CD8-positive, alpha-beta memory T cell (primary cell): ENCODE measurements at regions not wholly inside any gene's neighbourhood (a gene's known extent, or its start where the extent isn't known, plus 50 kb on each side); places are given as distances from the start of the nearest gene placed in this dataset.

Source experiments
- CTCF ChIA-PET: fragments of 350-600 bp; sonication (Branson Sonifier 250); formaldehyde crosslinking; loops from one replicate; lab custom pipeline; 2021; ENCODE audit warnings: antibody characterized with exemption; lab: Charles Lee
- POLR2A ChIA-PET: fragments of 350-600 bp; sonication (Branson Sonifier 250); formaldehyde crosslinking; loops from one replicate; lab custom pipeline; 2021; ENCODE audit warnings: antibody characterized with exemption; lab: Charles Lee
- DNase-seq, 5 donors: peaks; one replicate each; pipeline versions ENCODE4 v3.0.0 to v3.0.0-alpha.2; 2020 to 2022; ENCODE audit warnings: mixed read lengths in 1 of 5
- H3K27ac ChIP-seq: one replicate; pipeline ENCODE4 v1.7.0; 2013; ENCODE audit warnings: low read depth, mild to moderate bottlenecking, low read length, moderate library complexity
- H3K27me3 ChIP-seq: 2 replicates; pipeline ENCODE4 v1.7.0; 2013; ENCODE audit warnings: low read length, mild to moderate bottlenecking; ENCODE audit not compliant: insufficient read depth, poor library complexity, severe bottlenecking
- H3K36me3 ChIP-seq: 2 replicates; pipeline ENCODE4 v1.7.0; 2013; ENCODE audit warnings: mild to moderate bottlenecking, low read length, moderate library complexity; ENCODE audit not compliant: insufficient read depth
- H3K4me1 ChIP-seq: 2 replicates; pipeline ENCODE4 v1.7.0; 2013; ENCODE audit warnings: mild to moderate bottlenecking, low read length, moderate library complexity; ENCODE audit not compliant: insufficient read depth
- H3K4me3 ChIP-seq: 2 replicates; pipeline ENCODE4 v1.7.0; 2013; ENCODE audit warnings: mild to moderate bottlenecking, low read length
- H3K9me3 ChIP-seq: 2 replicates; pipeline ENCODE4 v1.7.0; 2013; ENCODE audit warnings: mild to moderate bottlenecking, low read length
- H3K27ac Mint-ChIP-seq, 8 donors: one replicate each; pipeline ENCODE4 v1.8.0; 2020 to 2021; ENCODE audit warnings: mixed read lengths in 8 of 8, mild to moderate bottlenecking in 6 of 8, inconsistent platforms in 3 of 8, moderate library complexity in 3 of 8
- H3K27me3 Mint-ChIP-seq, 2 donors: one replicate each; pipeline ENCODE4 v1.8.0; 2020 to 2021; ENCODE audit warnings: mixed read lengths in 2 of 2, mild to moderate bottlenecking in 1 of 2, moderate library complexity in 1 of 2
- H3K36me3 Mint-ChIP-seq, 3 donors: one replicate each; pipeline ENCODE4 v1.8.0; 2020 to 2021; ENCODE audit warnings: mixed read lengths in 3 of 3, inconsistent platforms in 1 of 3, mild to moderate bottlenecking in 1 of 3
- H3K4me1 Mint-ChIP-seq, 3 donors: one replicate each; pipeline ENCODE4 v1.8.0; 2020 to 2021; ENCODE audit warnings: mixed read lengths in 3 of 3, inconsistent platforms in 1 of 3, mild to moderate bottlenecking in 1 of 3
- H3K4me3 Mint-ChIP-seq, 7 donors: one replicate each; pipeline ENCODE4 v1.8.0; 2020 to 2021; ENCODE audit warnings: mixed read lengths in 7 of 7, mild to moderate bottlenecking in 6 of 7, moderate library complexity in 4 of 7, inconsistent platforms in 2 of 7
- H3K9me3 Mint-ChIP-seq, 5 donors: one replicate each; pipeline ENCODE4 v1.8.0; 2020 to 2022; ENCODE audit warnings: mixed read lengths in 5 of 5, mild to moderate bottlenecking in 3 of 5, moderate library complexity in 2 of 5, inconsistent platforms in 1 of 5

DNA sequence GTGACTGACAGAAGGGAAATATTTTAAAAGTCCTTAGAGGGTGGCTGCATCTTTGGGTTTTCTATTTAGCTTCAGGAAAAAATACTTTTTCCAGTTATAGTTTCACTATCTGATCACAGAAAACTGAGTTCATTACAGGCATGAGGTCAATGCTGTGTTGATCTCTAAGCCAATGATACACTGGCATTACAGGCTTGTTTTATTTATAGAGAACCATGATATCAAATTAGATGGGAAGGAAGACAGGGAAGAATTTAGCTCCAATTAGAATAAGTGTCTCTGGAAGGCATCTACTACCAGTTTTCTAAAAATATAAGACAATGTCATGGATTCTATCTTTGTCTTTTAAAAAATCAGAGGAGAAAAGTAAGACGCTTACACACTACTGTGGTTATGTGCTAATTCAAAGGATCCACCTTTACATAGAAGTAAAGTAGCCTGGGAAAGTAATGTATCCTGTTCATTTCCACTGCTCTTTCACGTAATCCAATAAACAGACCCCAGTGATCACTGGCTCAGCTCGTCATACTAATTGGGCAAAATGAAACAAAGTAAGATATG lies 344.5 kb upstream of the PPARGC1A start:
- no peaks in the 10 kb centered on the region for H3K36me3 Mint-ChIP-seq

DNA sequence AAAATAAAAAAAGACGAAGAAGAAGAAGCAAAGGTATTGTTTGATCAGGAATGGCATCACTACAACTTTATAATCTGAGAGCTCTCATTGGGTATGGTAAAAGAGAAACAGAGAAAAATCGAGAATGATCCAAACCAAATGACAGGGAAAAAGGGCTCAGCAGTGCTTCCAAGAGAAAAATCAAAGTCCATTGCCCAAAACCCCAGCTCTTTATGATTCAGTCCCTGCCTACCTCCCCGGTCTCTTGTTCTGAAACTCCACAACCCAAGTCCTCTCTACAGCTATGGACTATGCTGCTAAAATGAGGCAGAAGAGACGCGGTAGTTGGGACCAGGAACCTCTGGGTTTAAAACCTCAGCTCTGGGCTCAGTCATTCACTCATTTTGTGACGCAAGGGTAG lies 341.1 kb upstream of the PPARGC1A start:
- H3K27ac Mint-ChIP-seq = no peak overlapping the region
- Histone ChIP-seq H3K36me3 (no peaks in the 10 kb centered on the region), H3K4me1 (no peaks in the 10 kb centered on the region), H3K27me3 (no peaks in the 10 kb centered on the region), H3K4me3 (no peak overlapping the region), H3K9me3 (no peaks in the 10 kb centered on the region), H3K27ac (no peak overlapping the region)
- no peak overlapping the region for H3K4me3 Mint-ChIP-seq
- H3K9me3 Mint-ChIP-seq = peaks cover 0 to 10% (median 7%) of the 10 kb centered on the region in 5 donors
- no peaks in the 10 kb centered on the region for H3K36me3 Mint-ChIP-seq
- ChIA-PET CTCF (no interaction called here), POLR2A (no interaction called here)
- DNase-seq = no peak
- H3K27me3 Mint-ChIP-seq = peaks cover 0 to 9% of the 10 kb centered on the region in 2 donors
- H3K4me1 Mint-ChIP-seq = no peaks in the 10 kb centered on the region

More for the DNA sequence above, 344.5 kb upstream of the PPARGC1A start:
- Histone ChIP-seq H3K4me3 (no peak overlapping the region), H3K4me1 (no peaks in the 10 kb centered on the region), H3K36me3 (no peaks in the 10 kb centered on the region), H3K27ac (no peak overlapping the region), H3K9me3 (no peaks in the 10 kb centered on the region), H3K27me3 (no peaks in the 10 kb centered on the region)
- peaks cover 0 to 9% of the 10 kb centered on the region in 2 donors for H3K27me3 Mint-ChIP-seq
- H3K4me1 Mint-ChIP-seq = no peaks in the 10 kb centered on the region
- POLR2A ChIA-PET = no interaction called here
- CTCF ChIA-PET = no interaction called here
- peaks cover 0 to 6% (median 5%) of the 10 kb centered on the region in 5 donors for H3K9me3 Mint-ChIP-seq
- no peak overlapping the region for H3K4me3 Mint-ChIP-seq
- no peak overlapping the region for H3K27ac Mint-ChIP-seq
- no peak for DNase-seq

- H3K27me3 Mint-ChIP-seq = peaks cover 0 to 10% of the 10 kb centered on the region in 2 donors
Observed at GRCh38 chr4:24229978-24230377, 340.1 kb upstream of the PPARGC1A start.

DNA sequence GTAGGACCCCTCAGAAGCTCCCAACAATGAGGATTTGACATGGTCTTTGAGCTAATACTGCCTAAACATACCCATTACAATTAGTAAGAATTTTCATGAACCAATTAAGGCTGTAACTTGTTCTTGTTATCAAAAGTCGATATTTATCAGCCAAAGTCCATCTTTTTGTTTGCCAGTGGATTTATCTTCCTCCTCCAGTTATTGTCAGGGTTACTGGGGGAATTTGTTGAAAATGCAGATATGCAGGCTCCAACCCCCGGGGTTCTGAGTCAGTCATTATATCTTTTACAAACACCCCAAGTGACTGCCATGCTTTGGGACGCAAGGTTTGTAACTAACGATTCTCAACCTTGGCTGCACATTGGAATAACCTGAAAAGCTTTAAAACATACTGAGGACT lies 338.8 kb upstream of the PPARGC1A start:
- CTCF ChIA-PET = no interaction called here

More at GRCh38 chr4:24229978-24230377, 340.1 kb upstream of the PPARGC1A start:
- no peaks in the 10 kb centered on the region for H3K36me3 ChIP-seq
- H3K4me1 Mint-ChIP-seq = no peaks in the 10 kb centered on the region
- no peak overlapping the region for H3K27ac ChIP-seq
- no peak overlapping the region for H3K4me3 Mint-ChIP-seq
- H3K4me3 ChIP-seq = no peak overlapping the region
- peaks cover 0 to 12% (median 7%) of the 10 kb centered on the region in 5 donors for H3K9me3 Mint-ChIP-seq
- H3K9me3 ChIP-seq = no peaks in the 10 kb centered on the region
- no peak for DNase-seq
- no peaks in the 10 kb centered on the region for H3K27me3 ChIP-seq
- ChIA-PET CTCF (no interaction called here), POLR2A (no interaction called here)
- H3K27ac Mint-ChIP-seq = no peak overlapping the region
- H3K36me3 Mint-ChIP-seq = no peaks in the 10 kb centered on the region
- no peaks in the 10 kb centered on the region for H3K4me1 ChIP-seq

DNA sequence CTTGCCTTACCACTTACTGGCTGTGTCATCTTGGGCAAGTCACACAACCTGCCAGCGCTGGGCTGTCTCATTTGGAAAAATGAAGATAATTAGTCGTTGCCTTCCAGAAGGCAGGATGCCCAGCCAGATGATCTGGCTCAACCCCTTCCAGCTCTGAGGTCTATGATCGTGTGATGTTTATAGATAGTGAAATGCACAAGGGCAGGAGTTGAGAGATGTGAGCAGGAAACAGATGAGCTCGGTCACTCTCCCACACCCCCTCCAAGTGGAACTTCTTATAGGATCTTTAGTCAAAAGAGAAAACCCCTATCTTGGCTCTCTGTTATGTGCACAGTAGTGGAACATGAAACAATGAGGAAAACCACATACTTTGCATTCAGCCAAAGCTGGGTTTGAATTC lies 336.8 kb upstream of the PPARGC1A start:
- no peak for DNase-seq
- H3K4me3 Mint-ChIP-seq = no peak overlapping the region
- H3K27ac ChIP-seq = no peak overlapping the region
- H3K27me3 ChIP-seq = no peaks in the 10 kb centered on the region
- H3K9me3 ChIP-seq = no peaks in the 10 kb centered on the region
- H3K4me3 ChIP-seq = no peak overlapping the region
- H3K36me3 Mint-ChIP-seq = no peaks in the 10 kb centered on the region
- CTCF ChIA-PET = no interaction called here
- H3K36me3 ChIP-seq = no peaks in the 10 kb centered on the region
- no peak overlapping the region for H3K27ac Mint-ChIP-seq
- H3K27me3 Mint-ChIP-seq = peaks cover 0 to 14% of the 10 kb centered on the region in 2 donors
- no peaks in the 10 kb centered on the region for H3K4me1 Mint-ChIP-seq
- POLR2A ChIA-PET = no interaction called here
- no peaks in the 10 kb centered on the region for H3K4me1 ChIP-seq
- H3K9me3 Mint-ChIP-seq = peaks cover 5 to 14% (median 8%) of the 10 kb centered on the region in 5 donors

More for the DNA sequence above, 338.8 kb upstream of the PPARGC1A start:
- H3K27ac Mint-ChIP-seq = no peak overlapping the region
- Histone ChIP-seq H3K9me3 (no peaks in the 10 kb centered on the region), H3K27me3 (no peaks in the 10 kb centered on the region), H3K4me3 (no peak overlapping the region), H3K36me3 (no peaks in the 10 kb centered on the region), H3K27ac (no peak overlapping the region), H3K4me1 (no peaks in the 10 kb centered on the region)
- no peaks in the 10 kb centered on the region for H3K4me1 Mint-ChIP-seq
- DNase-seq = no peak
- peaks cover 5 to 15% (median 10%) of the 10 kb centered on the region in 5 donors for H3K9me3 Mint-ChIP-seq
- H3K4me3 Mint-ChIP-seq = no peak overlapping the region
- no peaks in the 10 kb centered on the region for H3K36me3 Mint-ChIP-seq
- H3K27me3 Mint-ChIP-seq = peaks cover 0 to 14% of the 10 kb centered on the region in 2 donors
- POLR2A ChIA-PET = no interaction called here

DNA sequence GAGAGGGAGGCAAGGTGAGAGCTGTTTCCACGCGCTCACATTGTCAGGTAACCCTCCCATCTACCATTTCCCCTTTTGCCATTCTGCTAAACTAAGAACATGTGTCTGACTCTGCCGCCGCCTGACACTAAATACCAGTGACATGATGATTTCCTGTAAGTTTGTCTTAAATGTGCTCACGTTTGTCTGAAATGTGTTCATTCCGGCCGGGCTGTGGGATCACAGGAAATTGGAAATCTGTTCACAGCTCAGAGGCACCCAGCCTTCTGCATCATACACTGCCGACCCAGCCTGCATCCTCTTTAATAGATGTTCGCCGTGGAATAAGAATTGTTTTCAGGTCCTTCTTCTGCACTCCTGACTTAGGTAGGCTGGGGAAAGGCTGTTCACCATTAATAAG lies 336.2 kb upstream of the PPARGC1A start:
- CTCF ChIA-PET = no interaction called here
- no peaks in the 10 kb centered on the region for H3K9me3 ChIP-seq
- Mint-ChIP-seq H3K9me3 (peaks cover 5 to 14% (median 8%) of the 10 kb centered on the region in 5 donors), H3K4me3 (no peak overlapping the region), H3K27me3 (peaks cover 0 to 14% of the 10 kb centered on the region in 2 donors), H3K27ac (no peak overlapping the region), H3K36me3 (no peaks in the 10 kb centered on the region), H3K4me1 (no peaks in the 10 kb centered on the region)
- H3K4me3 ChIP-seq = no peak overlapping the region
- no peaks in the 10 kb centered on the region for H3K4me1 ChIP-seq
- H3K27ac ChIP-seq = no peak overlapping the region
- H3K27me3 ChIP-seq = no peaks in the 10 kb centered on the region
- H3K36me3 ChIP-seq = no peaks in the 10 kb centered on the region
- POLR2A ChIA-PET = no interaction called here
- no peak for DNase-seq

DNA sequence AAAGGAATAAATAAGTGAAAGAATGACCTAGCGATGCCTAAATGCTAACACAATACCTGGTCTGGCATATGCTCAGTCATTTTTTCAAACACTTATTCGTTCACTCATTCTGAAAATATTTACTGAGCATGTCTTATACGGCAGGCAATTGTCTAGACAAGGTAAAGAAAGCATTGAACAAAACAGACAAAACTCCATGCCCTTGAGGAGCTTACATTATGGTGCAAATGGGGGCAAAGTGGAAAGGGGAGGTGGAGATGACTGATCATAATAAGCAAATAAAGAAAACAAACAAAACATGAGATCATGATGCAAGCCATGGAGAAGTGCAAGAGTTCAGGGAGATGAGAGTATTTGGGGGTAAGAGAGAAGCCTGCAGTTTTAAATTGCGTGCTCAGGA lies 334.6 kb upstream of the PPARGC1A start:
- Mint-ChIP-seq H3K4me3 (no peak overlapping the region), H3K4me1 (no peaks in the 10 kb centered on the region), H3K36me3 (peaks cover 0 to 2% (median 0%) of the 10 kb centered on the region in 3 donors), H3K27me3 (peaks cover 0 to 5% of the 10 kb centered on the region in 2 donors), H3K9me3 (peaks cover 5 to 10% (median 8%) of the 10 kb centered on the region in 5 donors), H3K27ac (no peak overlapping the region)
- H3K27ac ChIP-seq = no peak overlapping the region
- DNase-seq = no peak
- no peaks in the 10 kb centered on the region for H3K27me3 ChIP-seq
- H3K9me3 ChIP-seq = no peaks in the 10 kb centered on the region
- no peak overlapping the region for H3K4me3 ChIP-seq
- ChIA-PET CTCF (no interaction called here), POLR2A (no interaction called here)
- H3K4me1 ChIP-seq = no peaks in the 10 kb centered on the region
- H3K36me3 ChIP-seq = no peaks in the 10 kb centered on the region

GRCh38 chr4:24219209-24219608 lies 329.4 kb upstream of the PPARGC1A start:
- H3K9me3 ChIP-seq = no peaks in the 10 kb centered on the region
- Mint-ChIP-seq H3K4me1 (no peaks in the 10 kb centered on the region), H3K36me3 (peaks cover 0 to 2% (median 0%) of the 10 kb centered on the region in 3 donors), H3K4me3 (no peak overlapping the region), H3K9me3 (peaks cover 0 to 6% (median 0%) of the 10 kb centered on the region in 5 donors), H3K27ac (no peak overlapping the region), H3K27me3 (no peaks in the 10 kb centered on the region)
- H3K27ac ChIP-seq = no peak overlapping the region
- H3K36me3 ChIP-seq = no peaks in the 10 kb centered on the region
- DNase-seq = no peak
- no peaks in the 10 kb centered on the region for H3K4me1 ChIP-seq
- no peaks in the 10 kb centered on the region for H3K27me3 ChIP-seq
- ChIA-PET POLR2A (no interaction called here), CTCF (no interaction called here)
- no peak overlapping the region for H3K4me3 ChIP-seq
